ENCODE measurements at regions not wholly inside any gene's neighbourhood (a gene's known extent, or its start where the extent isn't known, plus 50 kb on each side); places are given as distances from the start of the nearest gene placed in this dataset.

- H3K27ac Mint-ChIP-seq: no peak overlapping the region
- H3K4me1 Mint-ChIP-seq (ENCODE audit: low read depth): no peaks in the 10 kb centered on the region
- peaks cover 0 to 2% of the 10 kb centered on the region in 2 donors for H3K36me3 Mint-ChIP-seq (ENCODE audit: insufficient read depth in 2 of 2)
- H3K9me3 Mint-ChIP-seq: peaks cover 9 to 10% of the 10 kb centered on the region in 2 donors
- DNase-seq (no peak), ATAC-seq (replicated peaks in 1 of 2) (no peak)
- no peaks in the 10 kb centered on the region for H3K27me3 Mint-ChIP-seq (ENCODE audit: low read depth)
- no peak overlapping the region for H3K4me3 Mint-ChIP-seq
These were observed 543.0 kb upstream of the FZD8 start for GRCh38 chr10:36185097-36185496.

DNA sequence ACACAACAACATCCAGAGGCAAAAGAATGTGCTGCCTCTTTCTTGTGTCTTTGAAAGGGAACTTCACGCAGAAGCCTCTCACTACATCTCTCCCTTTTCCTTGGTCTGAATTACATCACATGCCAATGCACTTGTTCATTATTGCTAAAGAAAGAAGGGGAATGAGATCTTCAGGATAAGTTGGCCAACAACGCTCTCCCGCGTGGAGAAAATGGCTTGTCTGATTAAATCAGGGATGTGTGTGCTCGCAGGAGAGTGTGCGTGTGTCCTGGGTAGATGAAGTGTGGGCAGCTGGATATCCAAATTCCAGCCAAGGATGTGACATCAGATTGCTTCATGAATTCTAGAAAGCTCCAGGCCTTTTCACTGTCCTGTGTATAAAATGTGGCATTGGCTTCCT lies 541.6 kb upstream of the FZD8 start:
- ATAC-seq (replicated peaks in 1 of 2): no peak
- Mint-ChIP-seq H3K27ac (no peak overlapping the region), H3K4me1 (ENCODE audit: low read depth) (no peaks in the 10 kb centered on the region), H3K27me3 (ENCODE audit: low read depth) (no peaks in the 10 kb centered on the region), H3K4me3 (no peak overlapping the region), H3K36me3 (ENCODE audit: insufficient read depth in 2 of 2) (no peaks in the 10 kb centered on the region), H3K9me3 (peaks cover 7 to 8% of the 10 kb centered on the region in 2 donors)
- DNase-seq: no peak

GRCh38 chr10:36183056-36183455 lies 541.0 kb upstream of the FZD8 start:
- no peaks in the 10 kb centered on the region for H3K4me1 Mint-ChIP-seq (ENCODE audit: low read depth)
- H3K27me3 Mint-ChIP-seq (ENCODE audit: low read depth): no peaks in the 10 kb centered on the region
- H3K4me3 Mint-ChIP-seq: no peak overlapping the region
- peaks cover 6 to 7% of the 10 kb centered on the region in 2 donors for H3K9me3 Mint-ChIP-seq
- DNase-seq (no peak), ATAC-seq (replicated peaks in 1 of 2) (no peak)
- H3K27ac Mint-ChIP-seq: no peak overlapping the region
- no peaks in the 10 kb centered on the region for H3K36me3 Mint-ChIP-seq (ENCODE audit: insufficient read depth in 2 of 2)

DNA sequence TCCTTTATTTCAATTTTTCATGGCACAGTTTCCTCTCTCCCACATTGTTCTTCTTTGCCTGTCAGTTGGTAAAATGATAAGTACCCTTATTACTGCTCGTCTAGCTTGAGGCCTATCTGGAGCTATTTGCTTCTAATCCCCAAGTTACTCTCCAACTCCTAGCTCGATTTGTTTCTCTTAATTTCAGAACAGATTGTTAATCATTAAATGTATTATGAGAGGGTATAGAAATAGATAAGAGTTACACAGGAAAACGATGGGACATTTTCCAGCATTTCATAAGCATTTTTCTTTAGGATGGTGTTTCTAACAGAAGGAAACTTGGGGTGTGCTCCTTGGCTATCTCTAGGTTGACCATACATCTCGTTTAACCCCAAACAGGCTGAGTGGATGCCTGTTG lies 540.5 kb upstream of the FZD8 start:
- DNase-seq (no peak), ATAC-seq (replicated peaks in 1 of 2) (no peak)
- Mint-ChIP-seq H3K9me3 (peaks cover 6 to 7% of the 10 kb centered on the region in 2 donors), H3K27ac (no peak overlapping the region), H3K36me3 (ENCODE audit: insufficient read depth in 2 of 2) (no peaks in the 10 kb centered on the region), H3K27me3 (ENCODE audit: low read depth) (no peaks in the 10 kb centered on the region), H3K4me3 (no peak overlapping the region), H3K4me1 (ENCODE audit: low read depth) (no peaks in the 10 kb centered on the region)

- no peak for DNase-seq
- no peak overlapping the region for H3K27ac Mint-ChIP-seq
These were observed 540.1 kb upstream of the FZD8 start for GRCh38 chr10:36182179-36182566.

GRCh38 chr10:36181426-36182178 lies 539.5 kb upstream of the FZD8 start:
- Mint-ChIP-seq H3K4me1 (ENCODE audit: low read depth) (no peaks in the 10 kb centered on the region), H3K27me3 (ENCODE audit: low read depth) (no peaks in the 10 kb centered on the region), H3K36me3 (ENCODE audit: insufficient read depth in 2 of 2) (no peaks in the 10 kb centered on the region), H3K9me3 (peaks cover 4 to 6% of the 10 kb centered on the region in 2 donors), H3K27ac (no peak overlapping the region), H3K4me3 (no peak overlapping the region)
- no peak for DNase-seq
- no peak for ATAC-seq (replicated peaks in 1 of 2)

More at GRCh38 chr10:36182179-36182566, 540.1 kb upstream of the FZD8 start:
- Mint-ChIP-seq H3K9me3 (peaks cover 5 to 6% of the 10 kb centered on the region in 2 donors), H3K4me1 (ENCODE audit: low read depth) (no peaks in the 10 kb centered on the region), H3K36me3 (ENCODE audit: insufficient read depth in 2 of 2) (no peaks in the 10 kb centered on the region), H3K27me3 (ENCODE audit: low read depth) (no peaks in the 10 kb centered on the region), H3K4me3 (no peak overlapping the region)
- no peak for ATAC-seq (replicated peaks in 1 of 2)

DNA sequence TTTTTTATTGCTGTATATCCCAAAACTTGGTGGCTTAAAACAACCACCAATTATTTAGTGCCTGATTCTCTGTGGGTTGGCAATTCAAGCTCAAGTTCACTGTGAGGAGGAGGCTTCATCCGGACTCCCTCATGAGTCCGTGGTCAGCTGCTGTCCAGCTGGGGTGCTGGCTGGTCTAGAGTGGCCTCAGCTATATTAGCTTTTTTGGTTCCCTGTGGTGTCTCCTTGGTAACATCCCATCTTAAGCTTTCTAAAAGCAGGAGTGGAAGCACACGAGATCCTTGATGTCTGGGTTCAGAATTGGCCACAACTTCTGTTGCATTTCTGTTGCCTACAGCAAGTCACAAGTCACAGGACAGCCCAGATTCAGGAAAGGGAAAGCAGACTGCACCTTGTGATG lies 536.5 kb upstream of the FZD8 start:
- no peaks in the 10 kb centered on the region for H3K4me1 Mint-ChIP-seq (ENCODE audit: low read depth)

DNA sequence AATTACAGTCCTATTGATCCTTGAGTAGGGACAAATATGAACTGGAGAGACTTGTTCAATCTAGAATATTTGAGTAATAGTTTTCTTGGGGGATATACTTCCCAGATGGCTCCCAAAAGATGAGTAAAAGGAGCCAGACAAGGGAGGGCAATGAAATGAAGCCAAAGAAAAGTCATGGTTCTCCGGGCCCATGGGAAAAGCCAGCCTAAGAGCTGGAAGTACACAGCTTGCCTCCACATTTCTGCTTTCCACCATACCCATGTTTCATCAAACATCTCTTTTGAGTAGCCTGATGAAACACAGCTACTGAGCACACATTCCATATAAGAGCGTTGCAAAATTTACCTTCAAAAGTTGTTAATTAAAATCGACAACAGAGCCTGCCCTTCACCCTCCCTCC lies 535.0 kb upstream of the FZD8 start:
- Mint-ChIP-seq H3K36me3 (ENCODE audit: insufficient read depth in 2 of 2) (peaks cover 0 to 2% of the 10 kb centered on the region in 2 donors), H3K4me1 (ENCODE audit: low read depth) (no peaks in the 10 kb centered on the region), H3K27ac (no peak overlapping the region), H3K9me3 (peaks cover 3 to 6% of the 10 kb centered on the region in 2 donors), H3K4me3 (no peak overlapping the region), H3K27me3 (ENCODE audit: low read depth) (no peaks in the 10 kb centered on the region)
- no peak for ATAC-seq (replicated peaks in 1 of 2)
- DNase-seq: no peak

More for the DNA sequence above, 536.5 kb upstream of the FZD8 start:
- Mint-ChIP-seq H3K9me3 (peaks cover 5 to 6% of the 10 kb centered on the region in 2 donors), H3K4me3 (no peak overlapping the region), H3K27me3 (ENCODE audit: low read depth) (no peaks in the 10 kb centered on the region), H3K36me3 (ENCODE audit: insufficient read depth in 2 of 2) (no peaks in the 10 kb centered on the region), H3K27ac (no peak overlapping the region)
- ATAC-seq (replicated peaks in 1 of 2) (no peak), DNase-seq (no peak)

GRCh38 chr10:36175954-36176353 lies 533.9 kb upstream of the FZD8 start:
- Mint-ChIP-seq H3K9me3 (peaks cover 2 to 6% of the 10 kb centered on the region in 2 donors), H3K27ac (no peak overlapping the region), H3K36me3 (ENCODE audit: insufficient read depth in 2 of 2) (peaks cover 0 to 2% of the 10 kb centered on the region in 2 donors), H3K4me3 (no peak overlapping the region), H3K27me3 (ENCODE audit: low read depth) (no peaks in the 10 kb centered on the region), H3K4me1 (ENCODE audit: low read depth) (no peaks in the 10 kb centered on the region)
- DNase-seq: no peak
- ATAC-seq (replicated peaks in 1 of 2): no peak

DNA sequence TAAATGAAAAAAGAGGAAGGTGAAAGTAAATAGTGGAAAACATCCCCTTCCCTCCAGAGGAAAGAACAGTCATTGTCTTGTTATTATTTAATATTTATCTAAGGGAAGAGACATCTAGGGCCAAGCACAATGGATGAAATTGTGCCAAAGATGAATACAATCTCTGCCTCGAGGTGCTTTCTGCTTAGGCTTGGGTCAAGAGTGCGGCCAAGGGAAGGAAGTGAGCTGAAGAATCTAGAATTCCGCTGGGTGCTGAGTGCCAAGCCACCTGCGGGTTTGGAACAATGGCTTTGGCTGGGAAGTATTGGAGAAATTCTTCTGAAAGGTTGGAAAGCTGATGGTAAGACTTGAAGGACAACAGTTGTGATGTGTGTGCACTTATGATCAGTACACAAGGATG lies 531.3 kb upstream of the FZD8 start:
- no peaks in the 10 kb centered on the region for H3K27me3 Mint-ChIP-seq (ENCODE audit: low read depth)
- no peak overlapping the region for H3K27ac Mint-ChIP-seq
- H3K4me3 Mint-ChIP-seq: no peak overlapping the region
- ATAC-seq (replicated peaks in 1 of 2): no peak
- peaks cover 0 to 2% of the 10 kb centered on the region in 2 donors for H3K36me3 Mint-ChIP-seq (ENCODE audit: insufficient read depth in 2 of 2)
- H3K4me1 Mint-ChIP-seq (ENCODE audit: low read depth): no peaks in the 10 kb centered on the region
- DNase-seq: no peak
- peaks cover 2 to 3% of the 10 kb centered on the region in 2 donors for H3K9me3 Mint-ChIP-seq

- Mint-ChIP-seq H3K4me3 (no peak overlapping the region), H3K9me3 (peaks cover 2 to 3% of the 10 kb centered on the region in 2 donors), H3K27me3 (ENCODE audit: low read depth) (no peaks in the 10 kb centered on the region), H3K4me1 (ENCODE audit: low read depth) (no peaks in the 10 kb centered on the region), H3K36me3 (ENCODE audit: insufficient read depth in 2 of 2) (peaks cover 0 to 2% of the 10 kb centered on the region in 2 donors), H3K27ac (no peak overlapping the region)
- no peak for DNase-seq
- ATAC-seq (replicated peaks in 1 of 2): no peak
These were observed 530.2 kb upstream of the FZD8 start for GRCh38 chr10:36171953-36172940.

DNA sequence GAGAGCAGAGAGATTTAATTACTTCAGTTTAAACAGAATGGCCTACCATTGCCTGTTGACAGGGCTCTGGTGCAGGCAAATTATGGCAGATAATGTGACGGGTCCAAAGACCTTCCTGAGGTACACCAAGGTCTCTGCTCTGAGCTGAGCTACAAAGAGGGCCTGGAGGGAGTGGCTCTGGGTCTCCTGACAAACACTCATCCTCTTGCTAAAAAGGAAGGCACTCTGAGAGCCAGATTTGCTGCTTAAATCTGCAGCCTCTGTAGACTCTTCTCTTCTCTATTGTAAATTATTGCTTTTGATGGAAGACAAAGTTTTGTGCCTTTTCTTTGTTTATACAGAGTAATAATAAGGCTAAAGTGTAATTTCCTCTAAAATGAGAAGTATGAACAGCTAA lies 529.5 kb upstream of the FZD8 start:
- H3K9me3 Mint-ChIP-seq: peaks cover 2 to 5% of the 10 kb centered on the region in 2 donors
- H3K27ac Mint-ChIP-seq: no peak overlapping the region
- DNase-seq (no peak), ATAC-seq (replicated peaks in 1 of 2) (no peak)
- H3K4me3 Mint-ChIP-seq: no peak overlapping the region
- H3K36me3 Mint-ChIP-seq (ENCODE audit: insufficient read depth in 2 of 2): peaks cover 0 to 2% of the 10 kb centered on the region in 2 donors
- H3K4me1 Mint-ChIP-seq (ENCODE audit: low read depth): no peaks in the 10 kb centered on the region
- H3K27me3 Mint-ChIP-seq (ENCODE audit: low read depth): no peaks in the 10 kb centered on the region

DNA sequence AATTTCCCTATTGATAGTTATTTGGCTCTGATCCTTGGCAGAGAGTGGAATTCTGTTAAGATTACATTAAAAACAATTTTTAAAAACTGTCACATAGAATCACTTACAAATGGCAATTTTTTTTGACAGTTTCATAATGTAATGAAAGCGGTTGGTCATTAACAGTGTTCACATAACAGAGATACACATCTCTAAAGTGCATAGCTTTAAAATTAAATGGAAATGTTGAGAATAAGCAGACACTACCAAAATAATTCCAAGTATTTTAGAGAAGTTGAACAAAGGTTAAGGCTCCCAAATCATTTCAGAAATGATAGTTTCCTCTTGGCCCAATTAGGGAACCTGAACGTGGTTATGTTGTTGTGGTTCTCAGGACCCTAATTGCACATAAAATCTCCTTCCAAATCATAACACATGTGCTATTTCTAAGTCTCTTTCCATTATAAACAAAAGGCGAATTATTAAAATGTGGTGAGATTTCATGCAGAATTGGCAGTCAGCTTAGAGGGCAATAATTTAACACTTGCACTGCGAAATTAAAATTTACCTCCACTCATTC lies 528.9 kb upstream of the FZD8 start:
- Mint-ChIP-seq H3K27ac (no peak overlapping the region), H3K4me3 (no peak overlapping the region), H3K36me3 (ENCODE audit: insufficient read depth in 2 of 2) (peaks cover 0 to 2% of the 10 kb centered on the region in 2 donors), H3K27me3 (ENCODE audit: low read depth) (no peaks in the 10 kb centered on the region), H3K9me3 (peaks cover 2 to 5% of the 10 kb centered on the region in 2 donors), H3K4me1 (ENCODE audit: low read depth) (no peaks in the 10 kb centered on the region)
- DNase-seq (no peak), ATAC-seq (replicated peaks in 1 of 2) (no peak)
